Mucosa of descending colon (tissue), 3 donors: ENCODE measurements at regions not wholly inside any gene's neighbourhood (a gene's known extent, or its start where the extent isn't known, plus 50 kb on each side); places are given as distances from the start of the nearest gene placed in this dataset.

Experiments
- ATAC-seq: fragments of 200-7000 bp; cut with Tn5 transposase; one replicate; pipeline ENCODE4 v1.9.1; 2020; ENCODE audit warnings: mild to moderate bottlenecking, moderate library complexity
- DNase-seq, 3 donors: peaks; one replicate each; pipeline ENCODE4 v3.0.0-alpha.2; 2020
- H3K36me3 ChIP-seq: fragments of 200-600 bp; one replicate; pipeline ENCODE4 v1.8.0; 2021; ENCODE audit warnings: low read depth, mild to moderate bottlenecking
- H3K4me1 ChIP-seq: fragments of 200-600 bp; one replicate; pipeline ENCODE4 v1.8.0; 2021; ENCODE audit warnings: low read depth, mild to moderate bottlenecking
- H3K4me3 ChIP-seq: fragments of 200-600 bp; one replicate; pipeline ENCODE4 v1.8.0; 2021; ENCODE audit warnings: mild to moderate bottlenecking
- H3K9me3 ChIP-seq: fragments of 200-600 bp; one replicate; pipeline ENCODE4 v1.8.0; 2021; ENCODE audit warnings: mild to moderate bottlenecking
- CTCF ChIP-seq: fragments of 200-600 bp; IDR thresholded peaks from one replicate; pipeline ENCODE4 v1.8.0; 2022; ENCODE audit warnings: antibody characterized with exemption, mild to moderate bottlenecking
- intact Hi-C, 2 donors: fragments of 100-400 bp; cut with DNase I in 1 of 2; cut with micrococcal nuclease in 1 of 2; formaldehyde crosslinking; loops; one replicate each; pipeline versions ENCODE4 v1.11.0 to v1.11.1; 2022; cut with DNase I, micrococcal nuclease
- donor health status: DM: no; HTN: no; CAD: no; lungs with moderate emphysema.
- donor health status: DM: no; HTN: no; CAD: no.
- donor health status: DM: no; HTN: yes; CAD: no.

DNA sequence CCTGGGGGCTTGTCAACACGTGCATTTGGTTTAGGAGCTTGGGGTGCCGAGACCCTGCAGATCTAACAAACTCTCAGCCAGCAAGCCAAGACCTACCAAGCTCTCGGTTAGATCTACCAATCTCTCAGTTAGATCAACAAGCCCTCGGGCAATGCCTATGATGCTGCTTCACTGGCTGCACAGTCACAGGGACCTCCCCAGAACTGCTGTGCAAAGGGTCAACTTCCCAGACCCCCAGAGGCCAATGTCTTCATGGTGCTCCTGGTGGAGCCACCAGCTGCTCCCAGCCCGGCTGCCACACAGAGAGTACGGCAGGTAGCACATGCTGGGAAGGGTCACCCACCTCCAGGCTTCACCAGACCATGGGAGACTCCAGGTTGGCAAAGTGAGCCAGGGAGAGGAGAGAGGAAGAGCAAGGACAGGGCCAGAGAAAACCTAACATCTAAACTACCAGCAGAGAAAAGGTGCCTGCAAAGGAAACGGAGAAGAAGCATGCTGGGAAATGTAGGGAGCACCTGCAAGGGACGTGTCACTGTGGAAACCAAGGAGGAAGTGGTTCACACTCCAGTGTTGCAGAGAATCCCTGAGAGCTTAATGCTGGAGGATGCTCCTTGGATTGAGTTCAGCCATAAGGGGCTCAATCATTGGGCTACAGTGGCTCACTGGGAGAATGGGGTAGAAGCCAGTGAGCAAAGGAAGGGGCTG lies 51.5 kb upstream of the GDF10 start:
- Histone ChIP-seq H3K4me1 (no peaks in the 10 kb centered on the region), H3K36me3 (no peaks in the 10 kb centered on the region), H3K4me3 (no peak overlapping the region), H3K9me3 (no peaks in the 10 kb centered on the region)
- intact Hi-C loops = no loop called here
- ATAC-seq (no peak), DNase-seq (no peak)
- TF ChIP-seq CTCF = no peak

DNA sequence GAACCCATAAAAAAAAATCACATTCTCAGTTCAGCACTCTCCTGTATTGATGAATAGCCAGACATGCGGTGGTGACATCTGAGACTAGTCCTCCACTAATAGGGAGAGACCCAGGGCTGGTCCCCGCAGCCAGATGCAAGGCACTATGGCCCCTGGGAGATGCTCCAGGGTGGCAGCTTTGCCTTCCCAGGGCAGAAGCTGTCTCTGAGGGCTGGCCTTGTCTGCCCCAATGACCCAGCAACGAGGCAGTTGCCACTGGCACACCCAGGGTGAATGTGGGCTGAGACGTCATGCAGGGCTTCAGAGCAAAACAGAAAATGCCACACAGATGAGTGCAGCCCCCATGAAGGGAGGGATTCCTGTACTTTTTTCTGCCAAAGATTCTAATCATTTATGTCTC lies 50.1 kb upstream of the GDF10 start:
- no peak for TF ChIP-seq CTCF
- DNase-seq (no peak), ATAC-seq (no peak)
- intact Hi-C loops = no loop called here
- H3K9me3 ChIP-seq = no peaks in the 10 kb centered on the region
- no peaks in the 10 kb centered on the region for H3K4me1 ChIP-seq
- H3K4me3 ChIP-seq = no peak overlapping the region
- H3K36me3 ChIP-seq = no peaks in the 10 kb centered on the region
